ENCODE measurements at regions not wholly inside any gene's neighbourhood (a gene's known extent, or its start where the extent isn't known, plus 50 kb on each side); places are given as distances from the start of the nearest gene placed in this dataset.

GRCh38 chr18:22332590-22332989 is 85.1 kb downstream of the CTAGE1 start:
- no peak for DNase-seq

- DNase-seq, result no peak
These were observed 87.2 kb downstream of the CTAGE1 start for GRCh38 chr18:22330508-22330907.

DNA sequence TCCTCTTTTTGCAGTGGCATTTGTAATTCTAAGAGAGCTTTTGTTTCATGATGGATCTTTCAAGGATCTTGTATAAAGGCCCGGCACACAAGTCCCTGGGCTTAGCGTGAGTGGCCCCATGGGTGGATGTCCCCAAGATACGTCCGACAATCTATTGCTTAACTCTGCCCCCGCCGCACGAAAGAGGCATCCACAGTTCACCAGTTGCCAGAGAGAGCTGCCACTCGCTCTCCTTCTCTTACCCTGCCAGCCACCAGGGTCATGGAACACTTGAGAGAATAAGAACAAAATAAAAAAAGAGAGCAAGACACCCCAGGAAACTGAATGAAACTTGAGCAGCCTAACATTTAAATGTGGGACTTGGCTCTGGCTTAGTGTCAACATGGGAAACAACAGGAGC is 92.3 kb downstream of the CTAGE1 start:
- DNase-seq, result no peak

DNA sequence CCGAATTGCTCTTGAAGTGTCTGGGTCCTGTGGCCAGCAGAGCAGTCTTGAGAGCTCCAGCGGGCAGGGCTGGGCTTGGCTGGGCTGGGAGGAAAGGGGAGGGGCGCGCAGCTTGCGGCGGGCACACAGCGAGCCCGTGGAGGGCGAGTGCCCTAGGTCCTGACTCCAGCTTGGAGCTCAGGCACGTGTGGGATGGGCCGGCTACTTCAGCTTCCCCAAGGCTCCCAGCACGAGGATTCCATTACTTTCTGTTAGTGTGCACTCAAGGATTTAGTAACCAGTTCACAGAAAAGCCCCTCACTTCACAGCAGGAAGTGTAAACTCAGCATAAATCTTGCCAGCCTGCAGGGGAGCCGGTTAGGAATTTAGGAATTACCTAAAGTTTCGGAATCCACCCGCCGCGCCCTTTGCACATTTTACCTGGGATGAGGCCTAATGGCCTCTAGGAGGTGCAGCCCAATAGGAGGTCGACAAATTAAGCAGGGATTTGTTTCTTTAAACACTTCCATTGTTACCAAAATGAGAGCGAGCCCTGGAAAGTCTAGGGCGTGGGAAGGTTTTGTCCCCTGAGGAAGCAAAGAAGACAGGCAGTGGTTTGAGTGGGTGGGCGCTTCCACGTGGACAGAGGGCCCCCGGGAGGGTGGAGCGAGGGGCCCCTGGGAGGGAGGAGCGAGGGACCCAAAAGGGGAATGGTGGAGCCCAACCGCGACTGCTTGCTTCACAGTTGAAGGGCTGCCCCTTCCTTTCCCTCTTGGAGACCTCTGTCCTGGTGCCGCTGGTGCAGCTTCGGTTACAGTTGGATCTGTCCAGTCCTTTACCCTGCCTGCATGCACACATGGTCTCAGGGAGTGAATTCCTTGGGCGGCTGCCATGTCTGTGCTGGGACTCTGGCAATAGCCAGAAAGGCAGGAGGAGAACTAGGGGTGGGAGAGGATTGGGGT is 93.3 kb downstream of the CTAGE1 start:
- DNase-seq, result peak in 3 of 56 donors; percentile 11 to 19 (median 17)

DNA sequence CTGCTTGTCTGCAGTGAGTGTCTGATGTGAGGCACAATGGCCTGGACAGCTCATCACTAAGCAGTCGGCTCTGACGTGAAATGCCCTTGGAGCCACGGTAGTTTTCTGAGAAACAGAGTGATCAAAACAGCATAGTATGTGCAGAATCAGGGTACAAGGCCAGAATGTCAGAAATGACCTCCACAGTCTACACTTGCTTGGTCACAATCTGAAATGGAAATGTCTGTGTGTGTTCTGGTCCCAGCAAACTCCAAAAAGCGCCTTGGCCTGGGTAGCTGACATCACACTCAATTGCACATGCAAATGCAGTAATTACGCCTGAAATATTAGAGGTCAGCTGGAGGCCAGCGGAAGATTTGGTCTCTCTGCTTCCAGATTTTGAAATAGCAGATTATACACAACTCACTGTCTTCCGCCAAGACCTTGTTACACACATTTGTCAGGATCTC is 95.4 kb downstream of the CTAGE1 start:
- DNase-seq, result no peak

DNA sequence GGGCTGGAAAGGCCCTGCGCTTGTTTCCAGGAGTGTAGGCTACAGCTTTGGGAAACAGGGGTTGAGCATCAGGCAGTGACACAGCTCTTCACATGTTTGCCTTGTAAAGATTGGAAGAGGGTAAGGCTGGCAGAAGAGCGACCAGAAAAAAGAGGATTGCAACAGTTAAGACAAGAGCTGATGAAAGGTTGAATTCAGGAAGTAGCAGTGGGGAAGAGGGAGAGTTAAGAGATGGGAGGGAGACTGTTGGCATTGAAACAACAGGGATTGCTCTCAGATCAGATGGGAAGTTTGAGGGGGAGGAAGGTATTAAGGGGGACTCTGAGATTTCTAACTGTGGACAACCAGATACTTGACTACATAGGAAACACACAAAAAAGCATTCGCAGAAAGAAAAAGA is 96.9 kb downstream of the CTAGE1 start:
- DNase-seq, result no peak

DNA sequence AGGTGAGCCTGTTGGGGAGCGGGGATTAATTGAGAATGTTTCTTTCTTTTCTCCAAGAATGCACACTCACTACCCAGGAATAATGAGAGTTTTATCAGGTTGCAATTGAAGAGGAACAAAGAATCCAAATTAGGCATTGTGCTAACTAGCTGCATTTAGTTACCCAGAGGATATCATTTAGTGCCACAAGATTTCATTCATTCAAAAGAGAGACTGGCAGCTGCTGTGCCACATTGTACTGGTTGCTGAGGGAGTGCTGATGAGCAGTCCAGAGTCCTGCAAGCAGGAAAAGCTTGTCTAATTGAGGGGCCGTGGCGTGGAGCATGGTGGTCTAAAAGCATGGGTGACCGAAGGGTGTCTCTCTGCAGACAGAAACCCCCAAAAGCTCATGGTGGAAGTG is 97.6 kb downstream of the CTAGE1 start:
- no peak for DNase-seq

- DNase-seq, result no peak
These were observed 98.8 kb downstream of the CTAGE1 start for GRCh38 chr18:22318745-22319407.

DNA sequence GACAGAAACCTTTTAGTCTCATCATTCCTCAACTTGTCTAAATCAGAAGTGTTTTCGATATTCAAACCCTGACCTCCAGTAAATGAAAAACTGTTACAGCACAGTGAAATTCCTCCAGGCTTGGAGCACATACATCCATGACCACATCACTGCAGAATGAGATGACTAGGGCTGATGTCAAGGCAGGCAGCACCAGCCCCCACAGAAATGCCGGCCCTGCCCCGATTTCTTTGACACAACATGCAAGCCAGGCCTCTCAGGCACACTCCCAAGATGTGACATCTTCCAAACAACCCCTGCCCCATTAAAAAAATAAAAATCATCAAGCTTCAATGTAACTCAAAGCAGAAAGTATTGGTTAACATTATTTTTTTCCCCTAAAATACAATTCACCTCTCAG is 103.3 kb downstream of the CTAGE1 start:
- DNase-seq, result no peak

GRCh38 chr18:22314001-22314400 is 103.7 kb downstream of the CTAGE1 start:
- DNase-seq, result no peak

DNA sequence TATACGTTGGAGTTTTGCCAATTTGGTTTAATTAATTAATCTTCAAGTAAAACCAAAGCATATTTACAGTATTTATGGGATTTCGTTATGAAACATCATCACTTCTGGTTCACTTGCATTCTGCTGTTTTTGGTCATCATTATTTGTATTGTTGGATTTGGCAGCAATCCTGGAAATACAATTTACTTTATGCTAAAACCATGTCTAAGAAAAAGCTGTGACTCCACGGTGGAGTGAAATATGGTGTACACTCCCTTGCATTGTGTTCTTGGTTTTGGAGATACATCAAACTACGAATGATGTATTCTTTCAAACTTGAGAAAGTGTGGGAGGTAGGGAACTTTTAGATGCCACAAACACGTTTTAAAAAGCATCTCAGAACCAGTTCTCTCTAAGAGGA is 106.4 kb downstream of the CTAGE1 start:
- DNase-seq, result no peak

GRCh38 chr18:22309191-22309590 is 108.5 kb downstream of the CTAGE1 start:
- DNase-seq, result no peak

DNA sequence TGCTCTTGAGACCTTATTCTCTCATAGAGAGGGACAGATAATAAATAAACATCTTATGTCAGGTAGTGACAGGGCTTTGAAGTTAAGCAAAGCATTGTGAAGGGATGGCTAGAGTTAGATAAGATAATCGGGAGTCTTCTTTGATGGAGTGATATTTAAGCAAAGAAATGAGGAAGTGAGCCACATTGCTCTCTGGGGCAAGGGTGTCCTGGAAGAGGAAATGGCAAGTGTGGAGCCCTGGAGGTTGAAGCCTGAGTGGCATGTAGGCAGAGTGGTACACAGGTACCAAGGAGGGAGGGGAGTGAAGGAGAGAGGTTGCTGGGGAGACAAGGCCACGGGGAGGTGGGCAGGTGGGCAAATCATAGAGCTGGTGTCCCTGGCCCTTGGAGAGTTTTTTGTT is 110.2 kb downstream of the CTAGE1 start:
- DNase-seq, result no peak

DNA sequence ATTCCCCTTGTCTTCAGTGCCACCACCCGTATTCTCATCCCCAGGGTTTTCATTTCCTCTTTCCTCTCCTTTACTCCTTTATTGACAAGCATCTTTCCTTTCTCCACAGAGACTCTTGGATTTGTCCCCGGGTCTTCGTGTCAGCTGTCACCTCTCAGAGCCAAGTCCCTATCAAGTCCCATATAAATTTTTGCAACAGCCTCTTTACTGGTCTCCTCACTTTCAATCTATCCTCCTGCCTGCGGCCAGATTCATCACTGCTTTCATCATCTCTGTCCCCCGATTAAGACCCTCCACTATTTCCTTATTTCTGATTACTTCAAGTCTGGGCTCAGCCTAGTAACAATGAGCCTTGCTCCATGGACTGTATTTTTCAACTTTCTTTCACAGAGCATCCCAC is 113.8 kb downstream of the CTAGE1 start:
- no peak for DNase-seq

- no peak for DNase-seq
These were observed 115.6 kb downstream of the CTAGE1 start for GRCh38 chr18:22302144-22302543.

DNA sequence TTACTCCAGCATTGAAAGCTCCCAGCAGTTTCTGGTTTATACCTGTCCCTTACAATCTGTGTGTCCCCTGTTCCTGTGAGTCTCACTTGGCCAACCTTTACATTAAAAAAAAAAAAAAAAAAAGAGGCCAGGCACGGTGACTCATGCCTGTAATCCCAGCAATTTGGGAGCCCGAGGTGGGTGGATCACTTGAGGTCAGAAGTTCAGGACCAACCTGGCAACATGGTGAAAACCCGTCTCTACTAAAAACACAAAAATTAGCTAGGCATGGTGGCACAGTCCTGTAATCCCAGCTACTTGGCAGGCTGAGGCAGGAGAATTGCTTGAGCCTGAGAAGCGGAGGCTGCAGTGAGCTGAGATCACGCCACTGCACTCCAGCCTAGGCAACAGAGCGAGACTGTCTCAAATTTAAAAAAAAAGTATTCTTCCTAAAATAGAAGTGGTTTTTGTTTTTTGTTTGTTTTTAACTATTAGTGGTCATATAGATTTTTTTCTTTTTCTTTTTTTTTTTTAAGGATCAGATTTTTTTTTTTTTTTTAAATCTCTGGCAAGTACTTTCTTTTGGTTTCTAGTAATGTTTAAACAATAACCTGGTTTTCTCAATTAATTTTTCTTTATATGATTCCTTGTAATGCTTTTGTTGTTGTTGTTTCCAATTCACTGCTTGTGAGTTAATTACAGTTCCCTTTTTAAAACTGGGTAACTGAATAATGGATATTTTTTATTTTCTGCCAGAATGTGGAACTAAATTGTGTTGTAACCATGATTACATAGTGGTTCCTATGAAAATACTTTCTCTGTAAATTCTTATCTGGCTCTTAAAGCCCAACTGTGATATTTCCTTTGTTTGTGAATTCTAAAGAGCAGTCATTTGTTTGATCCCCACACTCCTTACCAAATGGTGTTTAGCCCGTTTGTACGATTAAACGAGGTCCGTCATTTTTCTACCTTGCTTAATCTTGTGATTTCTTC is 116.8 kb downstream of the CTAGE1 start:
- no peak for DNase-seq

GRCh38 chr18:22297008-22297407 is 120.7 kb downstream of the CTAGE1 start:
- DNase-seq, result no peak

- DNase-seq, result no peak
These were observed 121.4 kb downstream of the CTAGE1 start for GRCh38 chr18:22296304-22296703.

DNA sequence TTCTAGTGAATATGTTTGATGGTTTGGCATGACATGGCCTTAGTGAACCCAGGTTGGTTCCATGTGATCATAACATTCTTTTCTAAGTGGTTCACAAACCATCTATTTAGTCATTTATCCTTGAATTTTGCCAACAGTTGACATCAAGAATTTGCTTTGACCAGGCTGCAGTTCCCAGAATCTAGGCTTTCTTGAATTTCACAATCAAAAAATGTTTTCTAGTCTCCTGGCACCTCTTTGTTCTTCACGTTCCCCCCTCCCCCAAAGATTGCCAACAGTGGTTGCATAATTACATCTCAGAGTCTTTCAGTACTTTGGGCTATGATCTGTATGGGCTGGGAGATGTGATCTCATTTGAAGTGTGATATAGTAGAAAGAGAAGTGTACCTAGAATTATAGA is 124.0 kb downstream of the GATA6 start:
- DNase-seq, result no peak

DNA sequence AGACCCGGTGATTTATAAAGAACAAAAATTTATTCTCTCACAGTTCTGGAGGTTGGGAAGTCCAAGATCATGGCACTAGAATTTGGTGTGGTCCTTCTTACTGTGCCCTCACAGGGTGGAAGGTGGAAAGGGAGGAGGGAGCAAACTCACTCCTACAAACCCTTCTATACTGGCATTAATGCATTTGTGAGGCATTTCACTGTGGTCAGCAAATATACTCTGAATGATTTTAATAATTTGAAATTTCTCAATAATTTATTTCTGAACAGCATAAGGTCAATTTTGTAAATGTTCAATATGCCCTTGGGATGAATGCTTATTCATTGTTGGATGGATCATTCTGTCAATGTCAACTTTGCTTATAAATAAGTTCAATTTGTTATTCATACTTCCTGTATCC is 120.6 kb downstream of the GATA6 start:
- no peak for DNase-seq

DNA sequence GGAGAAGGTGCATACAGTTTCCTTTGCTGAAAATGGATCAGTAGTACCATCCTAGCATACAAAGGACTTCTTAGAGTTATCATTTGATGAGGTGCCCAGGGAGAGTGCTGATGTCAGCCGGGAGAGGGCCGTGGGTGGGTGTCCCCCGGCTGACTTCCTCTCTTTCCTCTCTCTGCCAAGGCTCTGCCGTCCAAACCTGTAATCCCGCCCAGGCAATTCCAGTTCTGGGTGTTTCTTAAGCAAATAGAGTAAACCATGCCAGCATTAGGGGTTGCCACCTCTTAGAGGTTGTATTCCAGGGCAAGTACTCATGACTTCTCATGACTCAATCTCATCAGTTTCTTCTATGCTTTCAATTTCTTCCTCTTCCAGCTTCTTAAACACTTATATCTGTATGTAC is 117.2 kb downstream of the GATA6 start:
- DNase-seq, result no peak
